Upper lobe of left lung (tissue), 6 donors: ENCODE measurements at regions not wholly inside any gene's neighbourhood (a gene's known extent, or its start where the extent isn't known, plus 50 kb on each side); places are given as distances from the start of the nearest gene placed in this dataset.

Experiments used
- ATAC-seq, 2 donors: fragments of 200-7000 bp; cut with Tn5 transposase; one replicate each; pipeline ENCODE4 v1.9.1; 2022; ENCODE audit warnings: mild to moderate bottlenecking in 2 of 2, moderate library complexity in 2 of 2; ENCODE audit not compliant: low FRiP score in 2 of 2
- DNase-seq, 2 donors: peaks; one replicate each; pipeline ENCODE4 v3.0.0-alpha.2; 2019 to 2020
- H3K27ac ChIP-seq, 4 donors: fragments of 200-600 bp; sonication (generic); one replicate each; pipeline ENCODE4 v1.5.1; 2016 to 2019
- H3K27me3 ChIP-seq, 4 donors: fragments of 200-600 bp; sonication (generic); one replicate each; pipeline ENCODE4 v1.5.1; 2017 to 2019
- H3K36me3 ChIP-seq, 4 donors: fragments of 200-600 bp; sonication (generic); one replicate each; pipeline ENCODE4 v1.5.1; 2016 to 2019
- H3K4me1 ChIP-seq, 4 donors: fragments of 200-600 bp; sonication (generic); one replicate each; pipeline ENCODE4 v1.5.1; 2018 to 2019
- H3K4me3 ChIP-seq, 4 donors: fragments of 200-600 bp; sonication (generic); one replicate each; pipeline ENCODE4 v1.5.1; 2017 to 2019; ENCODE audit warnings: mild to moderate bottlenecking in 2 of 4, moderate library complexity in 1 of 4
- H3K9me3 ChIP-seq, 4 donors: fragments of 200-600 bp; sonication (generic); one replicate each; pipeline ENCODE4 v1.5.1; 2018 to 2019
- CTCF ChIP-seq, 6 experiments: fragments of 450-650 bp in 4 of 6; fragments of 200-600 bp in 2 of 6; sonication (generic) in 2 of 6; IDR thresholded peaks; one replicate each; pipeline ENCODE4 v1.5.1; 2016 to 2019; ENCODE audit warnings: antibody characterized with exemption in 6 of 6
- EP300 ChIP-seq, 4 donors: sonication (generic); formaldehyde crosslinking; IDR thresholded peaks; one replicate each; pipeline ENCODE4 v1.5.1; 2017; ENCODE audit warnings: antibody characterized with exemption in 4 of 4, control low read depth in 2 of 4
- POLR2A ChIP-seq, 4 donors: fragments of 450-650 bp; IDR thresholded peaks; one replicate each; pipeline ENCODE4 v1.5.1; 2016 to 2017; ENCODE audit warnings: antibody characterized with exemption in 4 of 4, mild to moderate bottlenecking in 2 of 4
- POLR2AphosphoS5 ChIP-seq, 2 donors: sonication (generic); formaldehyde crosslinking; IDR thresholded peaks; one replicate each; pipeline ENCODE4 v1.5.1; 2017; ENCODE audit warnings: antibody characterized with exemption in 2 of 2
- WGBS, 2 donors: methylation state at CpG; one replicate each; pipeline ENCODE4 v1.1.5; 2017 to 2018; 5-methylcytosine and 5-hydroxymethylcytosine counted together
- donor health status: DM: no; HTN: no; CAD: no; lungs with moderate emphysema.
- donor health status: DM: no; HTN: yes; CAD: no; lungs with severe emphysema.

DNA sequence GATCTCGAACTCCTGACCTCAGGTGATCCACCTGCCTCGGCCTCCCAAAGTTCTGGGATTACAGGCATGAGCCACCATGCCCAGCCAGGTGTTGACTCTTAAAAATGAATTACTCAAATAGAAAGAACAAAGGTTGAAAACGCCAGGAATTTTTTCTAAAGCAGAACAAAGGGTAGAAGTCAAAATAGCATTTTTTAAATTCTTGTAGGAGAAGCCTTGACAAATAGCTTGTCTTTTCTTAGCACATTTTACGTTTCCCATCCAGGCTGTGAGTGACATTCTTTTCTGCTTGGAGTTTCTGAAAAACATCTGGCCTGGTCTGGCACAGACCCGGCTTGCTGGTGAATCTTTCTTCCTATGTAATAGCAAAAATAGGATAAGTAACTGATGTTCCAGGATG is 169.4 kb upstream of the ZNF462 start:
- no peak overlapping the region for H3K27ac ChIP-seq
- TF ChIP-seq EP300 (IDR thresholded peaks at IDR 0.05) = no peak
- TF ChIP-seq CTCF (IDR thresholded peaks at IDR 0.05) = no peak
- no peak for TF ChIP-seq POLR2A (IDR thresholded peaks at IDR 0.05)
- TF ChIP-seq POLR2AphosphoS5 (IDR thresholded peaks at IDR 0.05) = no peak

DNA sequence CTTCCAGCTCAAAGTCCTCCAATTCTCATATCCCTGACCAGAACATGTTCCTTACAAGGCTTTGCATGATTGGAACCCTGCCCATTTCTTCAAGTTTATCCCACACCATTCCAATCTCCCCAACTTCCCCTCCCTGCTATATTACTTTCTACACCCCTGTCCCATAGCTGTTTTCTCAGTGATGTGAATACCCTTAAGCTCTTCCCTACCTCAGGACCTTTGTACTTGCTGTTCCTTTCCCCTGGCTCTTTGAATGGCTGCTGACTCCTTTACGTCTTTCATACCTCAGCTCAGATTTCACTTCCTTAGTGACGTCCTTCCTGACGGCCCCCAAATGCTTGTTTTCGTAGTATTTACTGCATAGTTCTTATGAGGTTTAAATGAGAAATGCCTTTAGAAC is 166.2 kb upstream of the ZNF462 start:
- Histone ChIP-seq H3K4me1 (peaks cover 0 to 10% (median 6%) of the 10 kb centered on the region in 4 donors), H3K4me3 (no peak overlapping the region), H3K36me3 (no peaks in the 10 kb centered on the region), H3K27ac (no peak overlapping the region), H3K9me3 (no peaks in the 10 kb centered on the region), H3K27me3 (no peaks in the 10 kb centered on the region)
- 83 to 85% methylated on average over 4 of the region's 4 CpGs for WGBS, 2 donors
- no peak for ATAC-seq
- DNase-seq = no peak
- TF ChIP-seq CTCF (IDR thresholded peaks at IDR 0.05) (no peak), EP300 (IDR thresholded peaks at IDR 0.05) (no peak), POLR2AphosphoS5 (IDR thresholded peaks at IDR 0.05) (no peak), POLR2A (IDR thresholded peaks at IDR 0.05) (no peak)

More for the DNA sequence above, 169.4 kb upstream of the ZNF462 start:
- 65 to 67% methylated on average over 5 of the region's 5 CpGs for WGBS, 2 donors
- Histone ChIP-seq H3K27me3 (no peaks in the 10 kb centered on the region), H3K4me3 (no peak overlapping the region), H3K36me3 (no peaks in the 10 kb centered on the region), H3K9me3 (no peaks in the 10 kb centered on the region), H3K4me1 (peaks cover 0 to 10% (median 6%) of the 10 kb centered on the region in 4 donors)
- DNase-seq = no peak
- ATAC-seq = no peak

- no peak for TF ChIP-seq POLR2A (IDR thresholded peaks at IDR 0.05)
- TF ChIP-seq CTCF (IDR thresholded peaks at IDR 0.05) = no peak
- no peak for TF ChIP-seq POLR2AphosphoS5 (IDR thresholded peaks at IDR 0.05)
- TF ChIP-seq EP300 (IDR thresholded peaks at IDR 0.05) = no peak
- H3K4me1 ChIP-seq = peaks cover 0 to 10% (median 6%) of the 10 kb centered on the region in 4 donors
- no peak for DNase-seq
- no peak overlapping the region for H3K27ac ChIP-seq
- no peaks in the 10 kb centered on the region for H3K36me3 ChIP-seq
- no peaks in the 10 kb centered on the region for H3K27me3 ChIP-seq
- WGBS, 2 donors = 59 to 65% methylated on average over 8 of the region's 8 CpGs
- H3K4me3 ChIP-seq = no peak overlapping the region
- H3K9me3 ChIP-seq = no peaks in the 10 kb centered on the region
- no peak for ATAC-seq
Measured at GRCh38 chr9:106697390-106697749, 165.6 kb upstream of the ZNF462 start.

DNA sequence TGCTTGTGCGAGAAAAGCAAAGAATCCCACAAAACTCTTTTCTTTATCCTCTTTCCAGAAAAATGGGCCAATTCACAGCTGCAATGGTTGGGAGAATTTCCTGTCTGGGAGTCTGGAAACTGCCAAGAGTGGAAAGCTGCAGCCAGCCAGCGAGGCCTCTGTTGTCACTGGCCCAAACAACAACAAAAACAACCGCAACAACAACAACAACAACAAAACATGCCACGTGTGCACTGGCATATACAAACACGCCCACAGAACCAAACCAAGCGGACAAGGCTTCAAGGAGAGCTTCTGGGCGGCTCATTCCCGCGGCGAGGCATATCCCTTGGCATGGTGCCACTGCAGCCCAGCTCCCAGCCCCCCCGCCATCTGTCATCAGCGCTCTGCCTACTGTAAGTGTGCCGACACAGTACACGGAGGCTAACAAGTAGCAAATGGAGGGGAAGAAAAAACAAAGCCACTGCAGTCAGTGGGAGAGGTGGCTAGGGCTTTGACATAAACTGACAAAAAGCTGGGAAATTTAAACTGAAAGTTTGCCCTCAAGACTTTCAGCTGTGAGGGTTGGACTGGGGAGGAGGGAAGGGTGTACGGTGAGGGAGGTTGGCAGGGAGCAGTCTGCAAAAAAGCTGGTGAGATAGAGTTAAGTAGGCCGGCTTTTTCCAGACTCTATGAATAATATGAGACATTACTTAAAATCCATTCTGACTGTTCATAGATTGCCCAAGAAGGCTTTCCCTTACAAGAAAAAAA is 165.0 kb upstream of the ZNF462 start:
- peaks cover 0 to 10% (median 6%) of the 10 kb centered on the region in 4 donors for H3K4me1 ChIP-seq
- H3K36me3 ChIP-seq = no peaks in the 10 kb centered on the region
- H3K9me3 ChIP-seq = no peaks in the 10 kb centered on the region
- WGBS, 2 donors = 36 to 37% methylated on average over 16 of the region's 16 CpGs
- peak; percentile 64 to 88 for DNase-seq
- peak; percentile 89 to 90 for ATAC-seq
- peak overlapping the region in 3 of 4 donors; percentile 21 to 34 (median 34) for H3K4me3 ChIP-seq
- TF ChIP-seq POLR2AphosphoS5 (IDR thresholded peaks at IDR 0.05) (peak in 1 of 2 donors; percentile 20), CTCF (IDR thresholded peaks at IDR 0.05) (no peak)
- H3K27ac ChIP-seq = peak overlapping the region in 1 of 4 donors; percentile 31
- no peaks in the 10 kb centered on the region for H3K27me3 ChIP-seq

DNA sequence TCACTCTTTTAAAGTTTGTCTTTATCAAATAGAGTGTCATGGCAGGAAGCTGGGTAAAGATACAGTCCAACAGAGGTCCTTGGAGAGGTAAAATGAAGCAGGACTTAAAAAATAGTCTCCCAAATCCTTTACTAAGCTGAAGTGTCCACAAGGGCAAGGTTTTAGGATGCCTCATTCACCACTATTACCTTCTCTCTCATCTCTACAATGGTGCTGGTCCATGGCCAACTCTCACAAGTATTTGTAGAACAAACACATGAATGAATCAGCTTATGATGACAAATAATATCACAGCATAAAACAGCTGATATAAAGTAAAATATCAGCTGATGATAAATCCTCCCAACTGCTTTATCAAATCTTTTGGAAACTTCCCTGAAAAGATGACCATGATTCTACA is 162.3 kb upstream of the ZNF462 start:
- Histone ChIP-seq H3K36me3 (no peaks in the 10 kb centered on the region), H3K4me3 (no peak overlapping the region), H3K27me3 (no peaks in the 10 kb centered on the region), H3K9me3 (no peaks in the 10 kb centered on the region), H3K4me1 (peaks cover 0 to 10% (median 6%) of the 10 kb centered on the region in 4 donors), H3K27ac (no peak overlapping the region)
- no peak for DNase-seq
- TF ChIP-seq POLR2AphosphoS5 (IDR thresholded peaks at IDR 0.05) (no peak), EP300 (IDR thresholded peaks at IDR 0.05) (no peak), CTCF (IDR thresholded peaks at IDR 0.05) (no peak), POLR2A (IDR thresholded peaks at IDR 0.05) (no peak)
- no peak for ATAC-seq
